Astrocyte (in vitro differentiated cells and primary cell): ENCODE measurements at regions not wholly inside any gene's neighbourhood (a gene's known extent, or its start where the extent isn't known, plus 50 kb on each side); places are given as distances from the start of the nearest gene placed in this dataset.

Experiments used
- DNase-seq: peaks from one replicate; pipeline ENCODE4 v3.0.0-alpha.2; 2010; ENCODE audit warnings: low read depth
- FAIRE-seq: peaks from 2 replicates; lab custom pipeline; 2011; peaks lifted over from hg19 to GRCh38; lab: Jason Lieb, UNC
- H2AFZ ChIP-seq: 2 replicates; pipeline ENCODE4 v1.6.0; 2012; ENCODE audit warnings: low read depth, low read length, inconsistent platforms
- H3K27ac ChIP-seq: 2 replicates; pipeline ENCODE4 v1.5.1; 2011; ENCODE audit warnings: low read depth, low read length, inconsistent platforms
- H3K27me3 ChIP-seq: 2 replicates; pipeline ENCODE4 v1.6.0; 2011; ENCODE audit warnings: low read length, inconsistent platforms; ENCODE audit not compliant: insufficient read depth
- H3K36me3 ChIP-seq: 2 replicates; pipeline ENCODE4 v1.5.1; 2011; ENCODE audit warnings: low read length, inconsistent platforms; ENCODE audit not compliant: insufficient read depth
- H3K4me1 ChIP-seq: 2 replicates; pipeline ENCODE4 v1.5.1; 2011; ENCODE audit warnings: low read length, inconsistent platforms; ENCODE audit not compliant: insufficient read depth
- H3K4me2 ChIP-seq: 2 replicates; pipeline ENCODE4 v1.6.0; 2012; ENCODE audit warnings: low read length, inconsistent platforms
- H3K4me3 ChIP-seq: 2 replicates; pipeline ENCODE4 v1.5.1; 2011; ENCODE audit warnings: low read depth, mild to moderate bottlenecking, low read length, inconsistent platforms; ENCODE audit not compliant: insufficient read depth
- H3K79me2 ChIP-seq: 2 replicates; pipeline ENCODE4 v1.6.0; 2012; ENCODE audit warnings: mild to moderate bottlenecking, low read length, inconsistent platforms; ENCODE audit not compliant: insufficient read depth
- H3K9ac ChIP-seq: 2 replicates; pipeline ENCODE4 v1.6.0; 2012; ENCODE audit warnings: mild to moderate bottlenecking, low read length, inconsistent platforms
- H3K9me3 ChIP-seq: 2 replicates; pipeline ENCODE4 v1.5.1; 2012; ENCODE audit warnings: low read depth, mild to moderate bottlenecking, low read length, inconsistent platforms; ENCODE audit not compliant: insufficient read depth
- H4K20me1 ChIP-seq: 2 replicates; pipeline ENCODE4 v1.6.0; 2012; ENCODE audit warnings: low read length, inconsistent platforms; ENCODE audit not compliant: insufficient read depth
- H3K27ac Mint-ChIP-seq: one replicate; pipeline ENCODE4 v1.8.0; 2021; ENCODE audit warnings: mild to moderate bottlenecking, mixed read lengths; ENCODE audit not compliant: unreplicated experiment
- H3K27me3 Mint-ChIP-seq: one replicate; pipeline ENCODE4 v1.8.0; 2021; ENCODE audit warnings: low read depth, mixed read lengths; ENCODE audit not compliant: unreplicated experiment
- H3K36me3 Mint-ChIP-seq: one replicate; pipeline ENCODE4 v1.8.0; 2021; ENCODE audit warnings: low read depth, mixed read lengths; ENCODE audit not compliant: unreplicated experiment
- H3K4me1 Mint-ChIP-seq: one replicate; pipeline ENCODE4 v1.8.0; 2021; ENCODE audit warnings: low read depth, mixed read lengths; ENCODE audit not compliant: unreplicated experiment
- H3K4me3 Mint-ChIP-seq: one replicate; pipeline ENCODE4 v1.8.0; 2021; ENCODE audit warnings: mild to moderate bottlenecking, moderate library complexity, mixed read lengths; ENCODE audit not compliant: unreplicated experiment
- H3K9me3 Mint-ChIP-seq: one replicate; pipeline ENCODE4 v1.8.0; 2021; ENCODE audit warnings: mild to moderate bottlenecking, mixed read lengths; ENCODE audit not compliant: unreplicated experiment
- CTCF ChIP-seq: IDR thresholded peaks from 2 replicates; pipeline ENCODE4 v1.5.1; 2011; ENCODE audit warnings: low read depth, mild to moderate bottlenecking, inconsistent platforms, low read length, moderate library complexity; ENCODE audit not compliant: insufficient read depth
- EZH2 ChIP-seq: IDR thresholded peaks from 2 replicates; pipeline ENCODE4 v1.6.1; 2012; ENCODE audit warnings: mild to moderate bottlenecking, low read length, inconsistent platforms; ENCODE audit not compliant: insufficient read depth

GRCh38 chr2:172160839-172161238 is 58.1 kb upstream of the DLX2 start:
- H3K36me3 Mint-ChIP-seq, result no peaks in the 10 kb centered on the region
- H3K27me3 ChIP-seq, result peaks cover 9% of the 10 kb centered on the region

GRCh38 chr2:172162225-172162733 is 59.6 kb upstream of the DLX2 start:
- H3K27ac ChIP-seq, result no peak overlapping the region
- TF ChIP-seq EZH2 (no peak), CTCF (no peak)
- H3K79me2 ChIP-seq, result no peaks in the 10 kb centered on the region
- DNase-seq, result no peak
- no peak overlapping the region for H2AFZ ChIP-seq
- H3K9me3 Mint-ChIP-seq, result peaks cover 2% of the 10 kb centered on the region
- FAIRE-seq, result no peak
- no peak overlapping the region for H3K27ac Mint-ChIP-seq
- H4K20me1 ChIP-seq, result no peaks in the 10 kb centered on the region
- H3K27me3 ChIP-seq, result peaks cover 5% of the 10 kb centered on the region
- H3K9ac ChIP-seq, result no peak overlapping the region
- no peaks in the 10 kb centered on the region for H3K36me3 ChIP-seq
- H3K4me3 ChIP-seq, result no peak overlapping the region
- no peaks in the 10 kb centered on the region for H3K4me1 Mint-ChIP-seq
- peaks cover 5% of the 10 kb centered on the region for H3K27me3 Mint-ChIP-seq
- no peaks in the 10 kb centered on the region for H3K36me3 Mint-ChIP-seq
- H3K9me3 ChIP-seq, result no peaks in the 10 kb centered on the region
- no peaks in the 10 kb centered on the region for H3K4me1 ChIP-seq
- no peak overlapping the region for H3K4me3 Mint-ChIP-seq
- H3K4me2 ChIP-seq, result no peak overlapping the region

More at GRCh38 chr2:172160839-172161238, 58.1 kb upstream of the DLX2 start:
- Histone ChIP-seq H3K4me3 (no peak overlapping the region), H3K4me1 (no peaks in the 10 kb centered on the region), H3K27ac (no peak overlapping the region), H3K79me2 (no peaks in the 10 kb centered on the region), H2AFZ (no peak overlapping the region), H3K9ac (no peak overlapping the region), H3K36me3 (no peaks in the 10 kb centered on the region), H3K4me2 (no peak overlapping the region), H4K20me1 (no peaks in the 10 kb centered on the region), H3K9me3 (no peaks in the 10 kb centered on the region)
- Mint-ChIP-seq H3K27ac (no peak overlapping the region), H3K4me1 (no peaks in the 10 kb centered on the region), H3K27me3 (peaks cover 5% of the 10 kb centered on the region), H3K4me3 (no peak overlapping the region), H3K9me3 (peaks cover 2% of the 10 kb centered on the region)
- DNase-seq (no peak), FAIRE-seq (no peak)
- TF ChIP-seq CTCF (no peak), EZH2 (no peak)

GRCh38 chr2:172162739-172163336 is 60.1 kb upstream of the DLX2 start:
- DNase-seq, result no peak
- H3K27ac Mint-ChIP-seq, result no peak overlapping the region
- H3K9me3 Mint-ChIP-seq, result peaks cover 2% of the 10 kb centered on the region
- no peaks in the 10 kb centered on the region for H3K4me1 Mint-ChIP-seq
- peaks cover 6% of the 10 kb centered on the region for H3K27me3 Mint-ChIP-seq
- H3K27me3 ChIP-seq, result peaks cover under 1% of the 10 kb centered on the region
- no peaks in the 10 kb centered on the region for H3K36me3 ChIP-seq
- no peak overlapping the region for H3K4me3 ChIP-seq
- no peaks in the 10 kb centered on the region for H3K36me3 Mint-ChIP-seq
- FAIRE-seq, result no peak
- no peak overlapping the region for H3K27ac ChIP-seq
- no peak overlapping the region for H3K4me3 Mint-ChIP-seq
- no peak overlapping the region for H3K4me2 ChIP-seq
- no peaks in the 10 kb centered on the region for H3K79me2 ChIP-seq
- H4K20me1 ChIP-seq, result no peaks in the 10 kb centered on the region
- H3K9me3 ChIP-seq, result no peaks in the 10 kb centered on the region
- no peaks in the 10 kb centered on the region for H3K4me1 ChIP-seq
- no peak overlapping the region for H2AFZ ChIP-seq
- H3K9ac ChIP-seq, result no peak overlapping the region
- TF ChIP-seq EZH2 (no peak), CTCF (no peak)
